A549 (cell line): ENCODE measurements at regions not wholly inside any gene's neighbourhood (a gene's known extent, or its start where the extent isn't known, plus 50 kb on each side); places are given as distances from the start of the nearest gene placed in this dataset.

Experiments used
- ATAC-seq, 2 experiments: fragments of 200-7000 bp in 1 of 2; fragments of >200 bp in 1 of 2; cut with Nextera tagmentation in 1 of 2; cut with Tn5 transposase in 1 of 2; 3 replicates each; pipeline versions ENCODE4 v1.8.0 to v1.9.1; 2018 to 2020; ENCODE audit warnings: mild to moderate bottlenecking in 1 of 2, moderate library complexity in 1 of 2
- CTCF ChIA-PET: fragments of 300-600 bp; sonication (Branson Sonifier 250); formaldehyde crosslinking; extraction: SDS; loops from one replicate; lab custom pipeline; 2021; ENCODE audit warnings: antibody characterized with exemption, inconsistent platforms; lab: Yijun Ruan, JAX
- POLR2A ChIA-PET: fragments of 350-600 bp; formaldehyde crosslinking; extraction: SDS; loops from one replicate; lab custom pipeline; 2021; ENCODE audit warnings: antibody characterized with exemption, inconsistent platforms; lab: Yijun Ruan, JAX
- DNase-seq, 2 experiments: peaks; one replicate each; pipeline versions ENCODE4 v3.0.0 to v3.0.0-alpha.2; 2011 to 2016; ENCODE audit warnings: low read depth in 1 of 2, low spot score in 1 of 2
- FAIRE-seq: peaks from 2 replicates; lab custom pipeline; 2011; peaks lifted over from hg19 to GRCh38; lab: Jason Lieb, UNC
- H3K27ac ChIP-seq, 2 experiments: fragments of >200 bp; sonication (Bioruptor Twin); formaldehyde crosslinking; 3 replicates each; pipeline ENCODE4 v1.5.1; 2016 to 2017
- H3K4me1 ChIP-seq: fragments of >200 bp; sonication (Bioruptor Twin); formaldehyde crosslinking; 3 replicates; pipeline ENCODE4 v1.6.1; 2016
- H3K4me2 ChIP-seq: fragments of >200 bp; sonication (Bioruptor Twin); formaldehyde crosslinking; 3 replicates; pipeline ENCODE4 v1.6.1; 2016
- H3K4me3 ChIP-seq: fragments of >200 bp; sonication (Bioruptor Twin); formaldehyde crosslinking; 3 replicates; pipeline ENCODE4 v1.5.1; 2016
- H3K9me3 ChIP-seq: fragments of >200 bp; sonication (Bioruptor Twin); formaldehyde crosslinking; 3 replicates; pipeline ENCODE4 v1.6.1; 2016
- BHLHE40 ChIP-seq: IDR thresholded peaks from 2 replicates; pipeline ENCODE4 v1.6.1; 2012; ENCODE audit warnings: low read depth, low read length, inconsistent platforms
- CEBPB ChIP-seq, 2 experiments: fragments of >200 bp in 1 of 2; sonication (Bioruptor Twin) in 1 of 2; formaldehyde crosslinking in 1 of 2; IDR thresholded peaks; 2 replicates each; pipeline ENCODE4 v1.6.1; 2012 to 2016
- EHF ChIP-seq: fragments of 250-450 bp; sonication (Bioruptor Pico); IDR thresholded peaks from 2 replicates; pipeline ENCODE4 v1.5.0; 2020; ENCODE audit warnings: mild to moderate bottlenecking
- EP300 ChIP-seq, 2 experiments: fragments of >200 bp; sonication (Bioruptor Twin); formaldehyde crosslinking; IDR thresholded peaks; 2 replicates in 1 of 2; 3 replicates in 1 of 2; pipeline ENCODE4 v1.6.1; 2016 to 2017
- ESRRA ChIP-seq: fragments of 150-350 bp; IDR thresholded peaks from 2 replicates; pipeline ENCODE4 v1.6.1; 2014; ENCODE audit warnings: mild to moderate bottlenecking, low read length, borderline replicate concordance
- FOSB ChIP-seq: fragments of 250-450 bp; sonication (Bioruptor Pico); IDR thresholded peaks from 2 replicates; pipeline ENCODE4 v1.5.0; 2020; ENCODE audit warnings: mild to moderate bottlenecking, moderate library complexity
- FOXS1 ChIP-seq: fragments of 250-450 bp; sonication (Bioruptor Pico); IDR thresholded peaks from 2 replicates; pipeline ENCODE4 v1.5.0; 2020; ENCODE audit warnings: mild to moderate bottlenecking, moderate library complexity
- HDAC2 ChIP-seq: fragments of 200-600 bp; sonication (generic); IDR thresholded peaks from 2 replicates; pipeline ENCODE4 v1.6.1; 2016
- HES2 ChIP-seq: fragments of >200 bp; sonication (Bioruptor Twin); formaldehyde crosslinking; IDR thresholded peaks from 2 replicates; pipeline ENCODE4 v1.6.1; 2016
- HMGXB4 ChIP-seq: fragments of 250-450 bp; sonication (Bioruptor Pico); IDR thresholded peaks from 2 replicates; pipeline ENCODE4 v1.5.0; 2021; ENCODE audit warnings: mild to moderate bottlenecking, moderate library complexity, borderline replicate concordance
- HOXA7 ChIP-seq: fragments of 250-450 bp; sonication (Bioruptor Pico); IDR thresholded peaks from 2 replicates; pipeline ENCODE4 v1.5.0; 2020; ENCODE audit warnings: mild to moderate bottlenecking, moderate library complexity
- HOXB5 ChIP-seq: fragments of 250-450 bp; sonication (Bioruptor Pico); IDR thresholded peaks from 2 replicates; pipeline ENCODE4 v1.5.0; 2020; ENCODE audit warnings: mild to moderate bottlenecking, moderate library complexity
- KDM1A ChIP-seq: fragments of 200-600 bp; sonication (generic); IDR thresholded peaks from 2 replicates; pipeline ENCODE4 v1.6.1; 2016; ENCODE audit warnings: low read depth, mild to moderate bottlenecking
- KDM5A ChIP-seq: fragments of 200-600 bp; sonication (generic); IDR thresholded peaks from 2 replicates; pipeline ENCODE4 v1.6.1; 2016; ENCODE audit warnings: antibody characterized with exemption, mild to moderate bottlenecking
- NR3C1 ChIP-seq: fragments of >200 bp; sonication (Bioruptor Twin); formaldehyde crosslinking; IDR thresholded peaks from 3 replicates; pipeline ENCODE4 v1.6.1; 2017
- PBX3 ChIP-seq: IDR thresholded peaks from 2 replicates; pipeline ENCODE4 v1.6.1; 2012
- PHF8 ChIP-seq: fragments of 200-600 bp; sonication (generic); IDR thresholded peaks from 2 replicates; pipeline ENCODE4 v1.6.1; 2016; ENCODE audit warnings: low read depth, mild to moderate bottlenecking, antibody characterized with exemption, moderate library complexity, borderline replicate concordance
- POLR2A ChIP-seq: IDR thresholded peaks from 2 replicates; pipeline ENCODE4 v1.6.1; 2012; ENCODE audit warnings: mild to moderate bottlenecking, low read length
- POLR2AphosphoS2 ChIP-seq: conservative IDR thresholded peaks from 2 replicates; pipeline ENCODE4 v1.6.1; 2012; ENCODE audit warnings: low read length, improper control_type of control experiment, inconsistent platforms
- RFX5 ChIP-seq: fragments of 450-650 bp; IDR thresholded peaks from 2 replicates; pipeline ENCODE4 v1.7.1; 2014; ENCODE audit warnings: antibody characterized with exemption, mild to moderate bottlenecking, moderate library complexity
- RNF2 ChIP-seq: fragments of 200-600 bp; sonication (generic); IDR thresholded peaks from 2 replicates; pipeline ENCODE4 v1.6.1; 2016; ENCODE audit warnings: low read depth, mild to moderate bottlenecking, antibody characterized with exemption, moderate library complexity, borderline replicate concordance
- SMC3 ChIP-seq: fragments of >200 bp; sonication (Bioruptor Twin); formaldehyde crosslinking; IDR thresholded peaks from 3 replicates; pipeline ENCODE4 v1.6.1; 2018; ENCODE audit warnings: inconsistent platforms
- TP53 ChIP-seq: fragments of 250-450 bp; sonication (Bioruptor Pico); IDR thresholded peaks from 2 replicates; pipeline ENCODE4 v1.5.0; 2021; ENCODE audit warnings: mild to moderate bottlenecking, moderate library complexity
- WGBS: methylation state at CpG from one replicate; pipeline ENCODE4 v1.1.6; 2017; ENCODE audit errors: missing lambda C conversion rate; 5-methylcytosine and 5-hydroxymethylcytosine counted together

- CTCF ChIA-PET = no interaction called here
- DNase-seq (no peak), ATAC-seq (no peak)
- WGBS = 32% methylated on average over 9 of the region's 9 CpGs
- no peak overlapping the region for H3K27ac ChIP-seq
- no peaks in the 10 kb centered on the region for H3K9me3 ChIP-seq
- no peak overlapping the region for H3K4me3 ChIP-seq
- no peak overlapping the region for H3K4me2 ChIP-seq
- H3K4me1 ChIP-seq = no peaks in the 10 kb centered on the region
- TF ChIP-seq ESRRA (no peak), RNF2 (no peak), TP53 (CRISPR knock-in tag) (no peak), FOSB (CRISPR knock-in tag) (no peak), PHF8 (no peak), NR3C1 (no peak), HOXB5 (no peak), KDM1A (no peak), BHLHE40 (no peak), HES2 (no peak)
- TF ChIP-seq, all 56 proteins: peak for 0
- POLR2A ChIA-PET = no interaction called here
- FAIRE-seq = no peak
Observed at GRCh38 chr1:208344202-208344857, 100.1 kb upstream of the PLXNA2 start.

GRCh38 chr1:208347191-208347590 lies 103.0 kb upstream of the PLXNA2 start:
- WGBS = 11% methylated on average over 5 of the region's 5 CpGs
- no peaks in the 10 kb centered on the region for H3K4me1 ChIP-seq
- CTCF ChIA-PET = interaction anchor here (1.4 kb wide), 1 partner anchor 11 kb away, joined by 4 read pairs; no protein-coding TSS in a partner anchor
- H3K27ac ChIP-seq = no peak overlapping the region
- DNase-seq = no peak
- H3K4me2 ChIP-seq = no peak overlapping the region
- no peak for ATAC-seq
- POLR2A ChIA-PET = no interaction called here
- no peak for FAIRE-seq
- no peaks in the 10 kb centered on the region for H3K9me3 ChIP-seq
- TF ChIP-seq KDM5A (no peak), EP300 (IDR thresholded peaks at IDR 0.05) (no peak), HOXA7 (no peak)
- H3K4me3 ChIP-seq = no peak overlapping the region

GRCh38 chr1:208349694-208350330 lies 105.6 kb upstream of the PLXNA2 start:
- CTCF ChIA-PET = no interaction called here
- ATAC-seq (no peak), FAIRE-seq (no peak)

GRCh38 chr1:208350815-208351214 lies 106.6 kb upstream of the PLXNA2 start:
- Histone ChIP-seq H3K4me1 (no peaks in the 10 kb centered on the region), H3K4me3 (no peak overlapping the region), H3K27ac (no peak overlapping the region), H3K9me3 (no peaks in the 10 kb centered on the region), H3K4me2 (no peak overlapping the region)
- WGBS = 8% methylated on average over 1 of the region's 1 CpG
- DNase-seq (no peak), FAIRE-seq (no peak), ATAC-seq (no peak)
- ChIA-PET POLR2A (no interaction called here), CTCF (no interaction called here)
- TF ChIP-seq POLR2A (no peak), POLR2AphosphoS2 (no peak), HES2 (no peak), HMGXB4 (no peak), RFX5 (no peak), HOXA7 (no peak), PBX3 (no peak), EP300 (IDR thresholded peaks at IDR 0.05) (no peak), HDAC2 (no peak), SMC3 (no peak)

More at GRCh38 chr1:208349694-208350330, 105.6 kb upstream of the PLXNA2 start:
- no peak overlapping the region for H3K27ac ChIP-seq
- H3K9me3 ChIP-seq = no peaks in the 10 kb centered on the region
- no peak overlapping the region for H3K4me2 ChIP-seq
- POLR2A ChIA-PET = no interaction called here
- whole genome bisulfite sequencing = 42% methylated on average over 13 of the region's 13 CpGs
- no peak for DNase-seq
- no peaks in the 10 kb centered on the region for H3K4me1 ChIP-seq
- H3K4me3 ChIP-seq = no peak overlapping the region
- TF ChIP-seq PBX3 (no peak), FOXS1 (CRISPR knock-in tag) (no peak), TP53 (CRISPR knock-in tag) (no peak), CEBPB (IDR thresholded peaks at IDR 0.05) (no peak), EHF (CRISPR knock-in tag) (no peak)
